ENCODE measurements at regions not wholly inside any gene's neighbourhood (a gene's known extent, or its start where the extent isn't known, plus 50 kb on each side); places are given as distances from the start of the nearest gene placed in this dataset.
"Not testable (repeated sequence)": the region's sequence is repeated elsewhere in the genome, so short reads cannot be mapped to it uniquely, and the experiment has no call there.

DNA sequence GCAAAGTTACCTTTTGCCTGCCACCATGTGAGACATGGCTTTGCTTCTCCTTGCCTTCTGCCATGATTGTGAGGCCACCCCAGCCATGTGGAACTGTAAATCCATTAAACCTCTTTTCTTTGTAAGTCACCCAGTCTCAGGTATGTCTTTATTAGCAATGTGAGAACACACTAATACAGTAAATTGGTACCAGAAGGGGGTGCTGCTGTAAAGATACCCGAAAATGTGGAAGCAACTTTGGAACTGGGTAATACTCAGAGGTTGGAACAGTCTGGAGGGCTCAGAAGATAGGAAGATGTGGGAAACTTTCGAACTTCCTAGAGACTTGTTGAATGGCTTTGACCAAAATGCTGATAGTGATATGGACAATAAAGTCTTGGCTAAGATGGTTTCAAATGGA is 184.8 kb upstream of the LHX8 start:
- DNase-seq = not testable (repeated sequence)

DNA sequence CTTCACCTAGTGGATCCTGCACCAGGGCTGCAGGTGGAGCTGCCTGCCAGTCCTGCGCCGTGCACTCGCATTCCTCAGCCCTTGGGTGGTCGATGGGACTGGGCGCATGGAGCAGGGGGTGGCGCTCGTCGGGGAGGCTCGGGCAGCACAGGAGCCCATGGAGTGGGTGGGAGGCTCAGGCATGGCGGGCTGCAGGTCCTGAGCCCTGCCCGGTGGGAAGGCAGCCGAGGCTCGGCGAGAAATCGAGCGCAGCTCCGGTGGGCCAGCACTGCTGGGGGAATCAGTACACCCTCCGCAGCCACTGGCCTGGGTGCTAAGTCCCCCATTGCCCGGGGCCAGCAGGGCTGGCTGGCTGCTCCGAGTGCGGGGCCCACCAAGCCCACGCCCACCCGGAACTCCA is 182.2 kb upstream of the LHX8 start:
- not testable (repeated sequence) for DNase-seq

DNA sequence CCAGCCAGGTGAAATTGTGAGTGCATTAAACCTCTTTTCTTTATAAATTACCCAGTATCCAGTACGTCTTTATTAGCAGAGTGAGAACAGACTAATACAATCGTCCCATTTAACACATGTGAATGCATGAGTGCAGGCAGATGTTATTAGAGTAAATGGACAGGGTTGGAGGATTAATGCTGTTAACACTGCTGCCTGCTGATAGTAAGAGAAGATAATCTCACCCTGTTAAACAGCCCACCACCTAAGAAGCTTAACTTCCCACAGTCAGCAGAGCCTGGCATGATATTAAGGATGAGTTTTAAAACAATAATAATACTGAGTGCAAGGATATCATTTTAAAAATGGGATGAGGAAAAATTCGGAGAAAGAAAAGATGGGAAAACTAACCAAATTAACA is 181.4 kb upstream of the LHX8 start:
- DNase-seq = no peak

DNA sequence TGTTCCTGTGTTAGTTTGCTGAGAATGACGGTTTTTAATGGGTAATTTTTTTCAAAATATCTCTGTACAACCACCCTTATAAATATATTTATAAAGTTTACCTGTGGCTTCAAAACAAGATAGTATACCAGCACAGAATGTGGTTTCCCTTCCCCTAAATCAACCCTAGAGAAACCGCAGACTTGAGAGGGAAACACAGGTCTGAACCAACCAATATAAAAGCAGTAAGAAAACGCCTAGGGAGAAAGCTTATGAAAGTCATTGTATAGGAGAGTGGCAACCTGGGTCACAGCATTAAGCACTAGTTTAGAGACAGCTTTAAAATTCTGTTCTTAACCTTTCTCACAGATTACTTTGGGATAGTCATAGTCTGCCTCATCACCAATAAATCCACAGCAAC is 180.6 kb upstream of the LHX8 start:
- no peak for DNase-seq

DNA sequence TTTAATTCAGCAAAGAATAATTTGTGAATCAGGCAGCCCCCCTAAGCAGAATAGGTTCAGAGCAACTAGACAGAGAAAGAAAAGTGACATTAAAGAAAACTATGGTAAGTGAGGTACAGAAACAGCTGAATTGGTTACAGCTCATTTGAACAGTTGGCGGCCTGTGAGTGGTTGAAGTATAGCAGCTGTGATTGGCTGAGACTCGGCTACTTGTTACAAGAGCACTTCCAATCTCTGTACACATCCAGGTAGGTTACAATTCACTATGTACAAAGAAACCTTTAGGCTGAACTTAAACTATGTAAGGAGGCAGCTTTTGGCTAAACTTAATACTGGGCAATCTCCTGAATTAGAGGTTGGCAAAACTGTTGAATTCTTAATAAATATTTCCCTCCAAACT is 171.1 kb upstream of the LHX8 start:
- no peak for DNase-seq

DNA sequence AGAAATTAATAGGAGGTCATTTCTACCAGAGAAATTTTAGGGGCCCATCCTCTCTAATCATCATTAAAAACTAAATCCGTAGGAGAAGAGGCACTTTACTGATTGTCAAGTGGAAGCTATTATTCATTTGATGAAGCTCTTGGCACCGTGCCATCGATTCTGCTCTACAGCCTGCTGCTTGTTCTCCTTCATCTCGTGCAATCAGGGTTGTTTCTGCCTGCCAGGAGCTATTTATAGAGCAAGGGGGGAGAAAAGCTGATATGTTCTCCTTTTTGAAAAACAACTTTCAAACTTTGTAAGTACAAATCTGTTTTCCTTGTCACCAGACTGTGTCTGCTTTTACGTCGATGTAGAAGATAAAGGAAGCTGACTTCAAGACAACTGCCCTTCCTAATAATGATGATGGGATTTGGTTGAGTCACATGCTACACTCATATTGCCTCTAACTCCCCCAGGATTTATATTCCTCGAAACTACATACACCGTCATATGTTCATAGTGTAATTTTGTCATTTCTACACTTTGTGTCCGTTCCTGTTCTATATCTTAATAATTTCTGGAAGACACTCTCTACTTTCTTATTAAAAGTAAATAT is 169.6 kb upstream of the LHX8 start:
- peak; percentile 90 for DNase-seq

DNA sequence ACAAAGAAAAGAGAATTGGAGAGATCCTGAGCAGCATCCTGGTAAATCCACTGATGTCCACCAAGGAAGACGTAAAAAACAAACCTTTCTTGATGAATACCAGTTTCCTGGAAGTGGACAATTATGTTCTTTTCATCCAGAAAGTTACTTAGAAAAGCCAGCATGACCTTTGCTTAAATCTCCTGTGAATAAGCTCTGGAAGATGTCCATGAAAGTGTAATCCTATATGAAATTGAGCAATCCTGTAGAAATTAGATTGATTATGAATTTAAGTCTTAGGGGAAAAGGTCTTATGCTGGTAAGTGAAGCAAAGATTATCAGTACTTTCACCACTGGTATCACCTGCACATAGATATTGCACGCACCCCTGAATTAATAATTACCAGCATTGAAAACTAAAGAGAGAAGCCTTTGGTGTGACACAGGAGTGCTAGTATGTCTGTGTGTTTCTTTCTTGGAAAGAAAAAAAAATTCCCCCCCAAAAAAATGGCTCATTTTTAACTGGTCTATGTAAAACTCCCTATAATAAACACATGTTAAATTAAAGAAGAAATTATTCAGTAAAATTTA is 164.5 kb upstream of the LHX8 start:
- DNase-seq = peak; percentile 4

DNA sequence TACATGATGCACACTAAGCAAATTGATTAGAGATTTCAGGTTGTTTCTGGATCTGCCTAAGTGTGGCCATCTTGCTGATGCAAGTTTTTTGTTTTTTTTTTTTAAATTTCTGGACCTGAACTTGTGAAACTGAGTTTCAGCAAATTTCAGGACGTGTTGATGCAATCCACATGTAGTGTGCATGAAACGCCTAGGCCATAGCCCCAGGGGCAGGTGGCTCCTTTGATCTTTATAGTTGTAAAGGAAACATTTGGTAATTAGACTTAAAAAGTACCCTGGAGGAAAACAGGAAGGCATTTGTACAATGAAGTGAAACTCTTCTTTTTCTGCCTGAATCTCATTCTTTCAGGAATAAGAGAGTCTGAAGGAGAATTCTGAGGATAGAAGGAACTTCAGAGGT is 162.2 kb upstream of the LHX8 start:
- peak; percentile 64 for DNase-seq

DNA sequence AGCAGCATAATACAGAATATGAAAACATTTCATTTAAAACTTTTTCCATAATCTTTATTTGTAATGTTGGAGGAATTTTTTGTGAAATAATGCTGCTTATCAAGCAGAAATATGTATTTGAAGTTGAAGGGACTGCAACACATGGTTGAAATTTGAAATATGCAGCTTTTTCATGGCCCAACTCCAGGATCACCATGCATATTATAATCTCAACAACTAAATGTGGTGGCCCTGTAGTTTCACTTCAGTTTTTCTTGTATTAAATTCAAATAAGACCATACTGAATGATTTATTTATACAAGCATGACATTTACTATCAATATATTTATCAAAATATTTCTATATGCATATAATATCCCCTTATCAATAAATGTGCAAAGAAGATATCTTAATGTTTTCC is 157.7 kb upstream of the LHX8 start:
- DNase-seq = no peak

DNA sequence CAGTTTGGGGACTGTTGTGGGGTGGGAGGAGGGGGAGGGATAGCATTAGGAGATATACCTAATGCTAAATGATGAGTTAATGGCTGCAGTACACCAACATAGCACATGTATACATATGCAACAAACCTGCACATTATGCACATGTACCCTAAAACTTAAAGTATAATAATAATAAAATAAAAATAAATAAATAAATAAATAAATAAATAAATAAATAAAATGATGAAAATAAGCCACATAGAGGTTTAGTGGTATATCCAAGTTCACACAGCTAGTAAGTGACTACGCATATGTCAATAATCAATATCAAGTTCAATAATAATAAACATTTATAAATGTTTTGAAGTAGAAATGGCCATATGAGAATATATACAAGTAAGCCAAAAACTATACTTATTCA is 141.7 kb upstream of the LHX8 start:
- not testable (repeated sequence) for DNase-seq

DNA sequence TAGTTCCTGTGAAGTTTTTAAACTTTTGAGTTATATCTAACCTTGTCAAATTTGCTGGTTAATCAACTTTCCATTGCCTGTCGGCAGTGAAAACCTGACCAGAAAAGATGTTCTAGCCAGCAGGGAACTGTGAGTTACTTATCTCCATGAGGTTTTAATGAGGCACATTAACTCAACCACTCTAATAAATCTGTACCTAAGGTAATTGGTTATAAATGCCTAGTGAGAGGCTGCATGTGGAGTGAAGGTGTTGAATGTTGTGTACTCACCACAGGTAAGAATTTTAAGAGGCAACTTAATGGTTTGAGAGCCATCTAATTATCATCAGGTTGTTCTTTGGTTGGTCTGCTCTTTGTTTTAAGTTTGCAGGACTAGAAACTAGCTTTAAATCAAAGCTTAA is 138.4 kb upstream of the LHX8 start:
- DNase-seq = peak; percentile 88

DNA sequence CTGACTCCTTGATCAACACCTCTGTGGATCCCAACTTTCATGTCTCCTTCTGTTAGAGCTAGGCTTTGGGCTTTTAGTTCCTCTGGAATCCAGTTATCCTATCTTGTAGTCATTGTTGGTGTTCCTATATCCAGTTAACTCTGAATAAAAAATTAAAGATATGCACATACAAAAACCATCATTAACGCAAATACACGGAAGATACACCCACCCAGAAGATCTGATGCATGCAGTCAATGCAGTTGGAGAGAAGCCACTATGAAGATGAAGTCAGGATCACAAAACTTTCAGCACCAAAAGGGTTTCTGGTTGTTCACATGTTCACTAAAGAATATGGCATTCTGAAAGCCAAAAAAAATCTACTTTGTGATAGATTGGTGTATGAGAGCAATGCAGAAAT is 123.6 kb upstream of the LHX8 start:
- no peak for DNase-seq

DNA sequence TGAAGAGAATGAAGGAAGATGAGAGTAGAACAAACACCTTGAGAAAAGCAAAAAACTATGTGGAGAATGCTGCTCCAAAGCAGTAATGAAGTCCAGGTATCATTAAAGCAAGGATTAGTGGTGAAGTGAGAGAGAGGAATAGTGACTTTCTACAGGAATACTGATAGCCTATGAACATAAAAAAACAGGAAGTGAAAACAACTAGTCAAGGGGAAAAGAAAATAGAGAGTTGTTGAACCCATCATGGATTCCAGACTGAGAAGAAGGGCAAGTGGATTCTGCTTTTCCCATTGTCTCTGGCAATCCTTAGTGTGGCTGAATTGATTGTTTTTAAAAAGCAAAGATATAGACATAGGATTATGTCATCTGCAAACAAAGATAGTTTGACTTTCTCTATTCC is 119.9 kb upstream of the LHX8 start:
- DNase-seq = no peak

DNA sequence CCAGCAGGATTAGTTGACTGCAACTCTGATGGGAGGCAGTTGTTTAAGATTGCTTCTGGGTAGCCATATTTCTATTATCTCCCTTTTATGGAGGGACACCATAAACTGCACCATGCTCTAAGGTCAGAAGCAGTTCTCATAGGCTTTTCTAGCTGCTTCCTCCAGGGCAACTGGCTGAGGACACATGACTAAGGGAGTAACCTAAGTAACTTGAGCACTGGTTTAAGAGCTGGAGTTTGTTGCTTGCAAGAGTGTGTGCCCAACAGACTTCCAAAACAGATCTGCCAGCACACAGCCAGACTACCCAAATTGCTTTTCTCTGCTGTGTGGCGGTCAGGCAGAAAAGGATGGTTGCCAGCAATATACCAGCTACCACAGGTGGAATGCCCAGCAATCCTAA is 111.2 kb upstream of the LHX8 start:
- DNase-seq = no peak

DNA sequence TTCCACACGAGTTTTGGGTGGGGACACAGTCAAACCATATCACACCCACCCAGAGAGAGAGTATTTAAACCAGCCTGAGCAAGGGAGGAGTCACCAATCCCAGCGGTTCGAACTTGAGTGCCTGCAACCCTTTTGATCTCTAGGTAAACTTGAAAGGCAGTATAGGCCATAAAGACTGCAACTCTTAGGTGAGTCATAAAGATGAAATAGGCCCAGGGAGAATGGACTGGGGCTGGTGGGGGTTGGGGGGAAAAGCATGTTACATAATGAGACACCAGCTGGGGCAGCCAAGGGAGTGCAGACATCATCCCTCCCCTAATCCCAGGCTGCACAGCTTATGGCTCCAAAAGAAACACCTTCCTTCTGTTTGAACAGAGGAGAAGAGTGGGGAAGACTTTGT is 99.8 kb upstream of the LHX8 start:
- DNase-seq = peak; percentile 57

DNA sequence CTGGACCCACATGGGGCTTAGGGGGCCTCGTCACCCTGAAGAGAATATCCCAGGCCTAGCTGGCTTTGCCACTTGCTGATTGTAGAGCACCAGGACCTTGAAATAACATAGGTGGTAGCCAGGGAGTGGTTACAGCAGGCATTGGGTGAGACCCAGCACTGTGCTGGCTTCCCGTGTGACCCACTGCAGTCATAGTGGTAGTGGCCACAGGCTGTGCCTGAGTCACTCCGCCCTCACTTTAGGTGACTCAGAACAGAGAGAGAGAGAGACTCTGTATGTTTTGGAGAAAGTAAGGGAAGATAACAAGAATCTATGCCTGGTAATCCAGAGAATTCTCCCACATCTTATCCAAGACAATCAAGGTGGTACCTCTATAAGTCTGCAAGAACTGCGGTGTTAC is 98.7 kb upstream of the LHX8 start:
- DNase-seq = no peak

DNA sequence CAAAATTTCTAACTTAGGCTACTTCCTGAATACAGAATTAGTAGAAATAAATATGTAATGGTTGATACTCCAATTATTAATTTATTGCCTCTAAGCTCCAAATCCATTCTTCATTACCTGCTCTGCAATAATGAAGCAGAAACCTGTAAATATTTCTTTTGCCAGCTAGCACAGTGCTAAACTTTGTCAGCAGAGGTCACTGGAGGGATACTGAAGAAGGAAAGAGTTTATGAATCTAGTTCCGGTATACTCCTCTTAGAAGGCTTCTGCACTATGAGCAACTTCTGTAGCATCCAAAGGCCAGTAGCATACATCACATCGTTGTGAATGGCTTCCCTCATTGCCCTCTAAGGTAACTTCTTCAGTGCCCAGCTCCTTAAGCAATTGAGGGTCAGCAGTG is 81.0 kb upstream of the LHX8 start:
- peak; percentile 43 for DNase-seq

DNA sequence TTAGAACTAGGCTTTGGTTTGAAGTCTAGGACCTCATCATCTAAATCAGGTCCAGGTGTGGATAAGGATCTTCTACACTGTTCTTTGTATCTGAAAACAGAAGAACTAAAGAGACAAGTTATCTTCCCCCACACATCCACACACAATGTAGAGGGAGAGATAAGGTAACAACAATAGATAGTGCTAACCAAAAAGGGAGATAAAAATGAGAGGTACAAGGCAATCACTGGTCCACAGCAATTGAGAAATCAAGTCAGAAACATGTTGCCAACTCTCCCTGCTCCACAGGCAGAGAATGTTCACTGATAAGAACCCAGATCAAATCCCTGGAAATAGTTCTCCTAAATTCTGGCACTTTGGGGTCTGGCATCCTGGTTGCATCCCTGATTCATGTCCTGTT is 75.8 kb upstream of the LHX8 start:
- no peak for DNase-seq

DNA sequence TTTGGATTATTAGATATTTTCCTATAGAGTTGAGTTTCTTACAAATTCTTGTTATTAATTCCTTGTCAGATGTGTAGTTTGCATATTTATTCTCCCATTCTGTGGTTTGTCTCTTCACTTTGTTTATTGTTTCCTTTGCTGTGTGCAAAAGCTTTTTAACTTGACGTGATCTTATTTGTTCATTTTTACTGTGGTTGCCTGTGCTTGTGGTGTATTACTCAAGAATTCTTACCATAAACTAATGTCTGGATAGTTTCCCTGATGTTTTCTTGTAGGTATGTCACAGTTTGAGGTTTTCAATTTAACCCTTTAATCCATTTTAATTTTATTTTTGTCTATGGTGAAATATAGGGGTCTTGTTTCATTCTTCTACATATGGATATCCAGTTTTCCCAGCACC is 72.1 kb upstream of the LHX8 start:
- no peak for DNase-seq

DNA sequence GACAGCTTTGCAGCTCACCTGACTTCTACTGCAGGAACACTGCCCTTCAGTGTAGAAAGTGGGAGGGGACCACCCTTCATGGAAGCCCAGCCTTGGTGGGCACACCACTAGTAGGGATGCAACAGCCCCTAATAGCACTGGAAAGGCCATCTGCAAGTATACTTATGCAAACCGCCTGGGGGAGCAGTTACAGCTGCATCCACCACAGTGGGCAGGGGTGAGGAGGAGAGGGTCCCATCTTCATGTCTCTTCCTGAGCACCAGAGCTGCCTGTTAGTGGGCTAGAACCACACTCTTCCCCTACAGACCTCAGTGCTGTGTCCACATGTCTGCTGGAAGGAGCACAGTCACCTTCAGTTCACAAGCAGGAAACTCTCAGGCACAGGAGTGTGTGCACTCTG is 66.2 kb upstream of the LHX8 start:
- DNase-seq = no peak

DNA sequence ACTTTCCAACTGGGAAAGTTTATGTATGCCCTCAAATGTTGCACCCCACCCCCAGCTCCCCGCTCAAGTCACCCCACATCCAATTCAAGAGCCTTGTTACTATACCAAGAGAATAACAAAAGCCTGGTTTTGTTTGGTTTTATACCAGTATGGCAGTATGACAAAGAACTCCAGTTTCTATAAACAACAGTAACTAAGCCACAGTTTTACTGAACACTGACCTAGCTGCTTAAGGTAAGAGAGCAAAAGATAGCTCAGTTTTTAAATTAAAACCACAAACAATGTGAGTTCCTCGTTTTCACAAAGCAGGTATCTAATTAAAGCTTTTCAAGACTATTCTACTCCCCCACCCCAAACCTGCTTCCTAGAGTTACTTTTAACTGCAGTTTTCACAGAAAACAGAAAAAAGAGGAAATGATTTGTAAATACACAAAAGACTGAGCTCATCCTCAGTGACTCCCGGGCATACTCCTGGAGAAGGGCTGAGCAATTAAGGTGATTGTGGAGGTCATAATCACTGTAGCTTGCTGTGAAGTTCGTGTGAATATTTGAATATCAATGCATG is 59.3 kb upstream of the LHX8 start:
- peak; percentile 68 for DNase-seq

DNA sequence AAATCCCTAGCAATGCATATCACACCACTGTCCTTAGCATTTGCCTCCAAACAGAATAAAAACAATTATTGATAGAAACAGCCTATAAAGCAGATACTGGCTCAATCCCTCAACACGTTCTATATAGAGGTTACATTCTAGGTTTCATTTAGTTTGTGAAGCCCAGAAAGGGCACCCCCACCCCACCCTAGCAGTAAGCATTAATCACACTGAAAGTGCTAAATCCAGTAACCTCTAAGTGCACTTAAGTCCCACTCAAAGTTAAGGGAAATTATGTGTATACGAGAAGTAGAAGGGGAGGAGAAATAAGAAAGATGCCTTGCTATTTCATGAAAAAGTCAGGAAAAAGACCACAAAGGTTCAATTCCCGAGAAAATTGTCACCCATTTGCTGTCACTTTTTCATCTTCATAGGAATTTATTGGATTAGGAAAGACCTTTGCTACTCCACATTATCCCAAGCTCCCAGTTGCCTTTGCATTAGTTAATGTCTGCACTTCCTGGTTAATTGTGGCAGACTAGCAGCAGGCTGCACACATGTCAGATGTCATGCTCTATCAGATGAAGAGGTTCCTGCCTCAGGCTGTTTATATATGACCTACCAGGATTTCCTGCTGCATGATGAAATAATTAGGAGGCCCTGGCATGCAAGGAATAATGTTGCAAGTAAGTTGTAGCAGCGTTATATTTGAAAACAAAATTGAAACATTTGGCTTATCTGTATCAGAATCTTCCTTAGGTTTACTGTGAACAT is 54.5 kb upstream of the LHX8 start:
- DNase-seq = peak; percentile 90

DNA sequence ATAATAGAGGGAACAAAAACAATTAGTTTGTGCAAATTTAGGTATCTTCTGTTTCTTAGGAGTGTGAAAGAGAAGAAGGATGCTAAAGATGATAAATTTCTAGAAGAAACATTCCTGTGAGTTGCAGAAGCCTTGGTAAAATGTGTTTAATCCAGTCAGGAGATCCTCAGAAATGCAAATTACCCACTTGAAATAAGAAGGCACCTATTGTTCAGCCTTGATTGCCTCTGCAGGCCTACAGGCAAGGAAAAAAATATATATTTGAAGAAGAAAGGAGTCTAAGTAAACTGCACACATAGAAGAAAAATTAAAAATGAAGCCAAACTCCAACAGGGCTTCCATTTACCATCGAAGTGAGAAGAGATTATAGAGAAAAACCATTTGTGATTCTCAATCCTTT is 51.0 kb upstream of the LHX8 start:
- DNase-seq = peak; percentile 7

DNA sequence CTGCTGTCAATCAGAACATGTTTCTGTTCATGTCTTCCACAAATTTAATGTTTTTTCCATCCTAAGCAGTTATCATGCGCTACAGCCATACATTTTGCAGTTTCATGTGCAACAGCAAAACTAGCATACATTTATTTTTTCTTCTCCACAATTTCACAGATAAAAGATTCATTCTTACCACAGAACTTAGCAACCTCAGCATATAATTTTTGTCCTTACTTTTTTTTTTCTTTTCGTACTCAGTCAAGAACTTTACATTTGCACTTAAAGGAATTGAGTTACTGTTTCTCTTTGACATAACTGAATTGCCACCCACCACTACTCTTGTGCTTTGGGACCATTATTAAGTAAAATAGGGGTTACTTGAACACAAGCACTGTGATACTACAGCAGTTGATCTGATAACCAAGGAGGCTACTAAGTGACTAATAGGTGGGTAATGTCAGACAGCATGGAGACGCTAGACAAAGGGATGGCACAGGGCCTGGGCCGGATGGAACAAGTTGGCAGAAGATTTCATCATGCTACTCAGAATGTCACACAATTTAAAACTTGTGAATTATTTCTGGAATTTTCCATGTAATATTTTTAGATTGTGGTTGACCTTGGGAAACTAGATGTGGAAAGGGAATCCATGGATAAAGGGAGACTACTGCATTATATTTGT is 50.2 kb upstream of the LHX8 start:
- DNase-seq = no peak

Data from NCI-H69 (cell line).